NCI-H748 treated with DMSO at 0.1 percent for 48 hours (cell line): ENCODE measurements at regions not wholly inside any gene's neighbourhood (a gene's known extent, or its start where the extent isn't known, plus 50 kb on each side); places are given as distances from the start of the nearest gene placed in this dataset.
"Not testable (repeated sequence)": the region's sequence is repeated elsewhere in the genome, so short reads cannot be mapped to it uniquely, and the experiment has no call there.

Source experiments
- DNase-seq: peaks from one replicate; lab custom pipeline; 2025; lab: John Stamatoyannopoulos, UW

DNA sequence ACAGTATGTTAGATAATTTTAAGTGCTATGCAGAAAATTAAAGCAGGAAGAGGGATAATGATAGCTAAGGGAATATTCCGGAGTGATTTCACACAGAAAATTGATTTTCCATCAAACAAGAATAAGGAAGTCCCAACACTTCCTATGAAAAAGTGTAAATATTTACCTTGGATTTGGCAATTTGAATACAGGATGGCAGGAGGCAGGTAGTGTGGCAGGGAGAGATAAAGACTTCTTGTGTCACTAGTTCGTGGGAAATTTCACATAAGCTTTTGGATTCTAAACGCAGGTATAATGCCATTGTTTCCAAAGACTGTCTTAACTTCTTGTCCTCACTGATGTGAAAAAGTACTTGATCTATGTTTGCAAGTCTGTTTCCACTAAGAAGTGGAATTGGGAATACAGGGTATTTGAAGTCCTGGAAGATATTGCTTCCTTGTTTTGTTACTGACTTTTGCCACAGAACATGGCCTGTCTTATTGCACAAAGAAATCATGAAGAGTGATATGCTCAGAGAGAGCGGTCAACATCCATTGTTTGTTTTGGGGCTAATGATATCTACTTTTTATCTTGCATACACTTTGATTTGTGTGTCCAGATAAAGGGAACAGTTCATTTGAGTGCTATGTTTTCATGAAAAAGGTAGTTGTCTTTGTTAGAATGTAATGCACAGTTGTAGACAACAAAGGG lies 1216.1 kb upstream of the FAM98A start:
- DNase-seq = no peak

DNA sequence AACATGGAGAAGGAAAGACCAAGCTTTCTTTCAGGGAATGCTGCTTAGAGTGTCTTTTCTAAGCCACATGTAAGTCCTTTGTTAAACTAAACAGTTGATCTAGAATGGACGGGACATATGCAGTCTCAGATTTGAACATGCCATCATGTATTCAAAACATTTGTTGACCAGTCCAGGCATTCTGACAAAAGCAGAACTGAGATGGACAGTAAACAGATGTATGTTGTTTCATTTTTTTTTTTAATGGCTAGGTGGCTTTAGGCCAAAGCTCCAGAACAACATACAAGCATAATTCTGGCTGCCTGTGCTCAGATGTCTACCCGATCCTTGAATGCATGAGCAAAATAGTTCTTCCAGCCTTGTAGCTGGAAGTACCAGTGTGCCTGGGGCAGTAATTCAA lies 1211.4 kb upstream of the FAM98A start:
- DNase-seq = no peak

DNA sequence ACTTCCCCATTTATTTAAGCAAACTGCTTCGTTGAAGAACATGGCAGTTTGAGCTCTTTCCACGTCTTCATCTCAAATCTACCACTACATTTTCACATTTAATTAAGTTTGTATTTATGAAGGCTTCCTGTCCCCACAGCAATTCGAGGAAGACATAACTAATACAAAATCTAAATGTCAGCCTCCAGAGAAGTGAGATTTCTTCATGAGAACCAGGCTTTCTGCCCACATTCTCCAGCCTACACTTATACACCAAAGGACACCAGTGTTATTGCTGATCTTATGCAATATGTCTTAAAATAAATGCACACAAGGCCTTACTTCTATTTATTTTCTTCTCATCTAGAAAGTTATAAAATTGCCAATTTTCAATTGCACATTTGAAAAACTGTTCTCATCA lies 1209.3 kb upstream of the FAM98A start:
- DNase-seq = no peak

DNA sequence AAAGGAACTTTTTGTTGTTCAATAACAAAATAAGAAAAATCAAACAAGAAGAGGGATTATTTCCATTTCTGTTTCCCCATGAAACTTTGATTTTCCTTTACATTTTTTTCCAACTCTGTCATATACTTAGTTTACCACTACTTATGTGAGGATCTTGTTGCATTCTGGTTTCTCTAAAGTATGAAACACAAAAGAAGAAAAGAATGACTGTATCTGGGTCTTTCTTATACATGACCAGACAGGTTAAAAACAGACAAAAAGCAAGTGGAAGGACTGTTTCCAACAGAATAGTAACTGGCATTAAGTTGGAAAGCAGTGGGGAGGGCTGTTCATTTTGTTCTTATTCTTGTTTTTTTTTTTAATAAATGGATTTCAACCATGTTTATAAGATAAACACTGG lies 1207.8 kb upstream of the FAM98A start:
- no peak for DNase-seq

DNA sequence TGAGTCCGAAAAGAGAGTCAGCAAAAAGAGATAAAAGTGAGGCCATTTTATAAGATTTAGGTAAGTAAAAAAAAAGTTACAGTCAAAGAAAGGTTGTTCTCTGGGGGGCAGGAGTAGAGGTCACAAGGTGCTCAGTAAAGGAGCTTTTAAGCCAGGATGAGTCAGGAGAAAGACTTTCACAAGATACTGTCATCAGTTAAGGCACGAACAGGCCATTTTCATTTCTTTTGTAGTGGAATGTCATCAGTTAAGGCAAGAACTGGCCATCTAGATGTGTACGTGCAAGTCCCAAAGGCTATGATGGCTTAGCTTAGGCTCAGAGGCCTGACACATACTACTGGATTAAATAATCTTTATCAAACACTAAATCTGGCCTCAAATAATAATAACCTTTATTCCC lies 1207.3 kb upstream of the FAM98A start:
- DNase-seq = no peak

DNA sequence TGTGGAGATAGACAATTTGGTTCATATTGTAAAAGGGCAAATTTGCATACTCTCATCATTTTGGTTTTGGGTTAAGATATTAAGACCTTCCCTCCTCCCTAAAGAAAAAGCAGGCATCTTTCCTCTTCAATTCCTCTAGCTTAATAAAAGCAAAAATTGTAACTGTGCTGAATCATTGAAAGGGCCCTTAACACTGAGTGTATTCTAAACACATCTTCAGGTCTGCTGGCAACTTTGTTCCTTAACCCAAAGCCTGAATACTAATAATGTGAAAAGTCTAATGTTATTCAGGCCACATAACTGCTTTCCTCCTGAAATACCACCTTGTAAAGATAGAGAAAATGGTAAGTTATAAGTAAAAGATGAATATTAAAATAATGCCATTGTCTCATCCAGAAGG lies 1200.5 kb upstream of the FAM98A start:
- DNase-seq = no peak

DNA sequence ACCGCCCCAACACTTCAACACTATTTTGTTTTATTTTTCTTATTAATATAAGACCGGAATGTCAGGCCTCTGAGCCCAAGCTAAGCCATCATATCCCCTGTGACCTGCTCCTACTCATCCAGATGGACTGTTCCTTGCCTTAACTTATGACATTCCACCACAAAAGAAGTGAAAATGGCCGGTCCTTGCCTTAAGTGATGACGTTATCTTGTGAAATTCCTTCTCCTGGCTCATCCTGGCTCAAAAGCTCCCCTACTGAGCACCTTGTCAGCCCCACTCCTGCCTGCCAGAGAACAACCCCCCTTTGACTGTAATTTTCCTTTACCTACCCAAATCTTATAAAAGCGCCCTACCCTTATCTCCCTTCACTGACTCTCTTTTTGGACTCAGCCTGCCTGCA lies 1196.5 kb upstream of the FAM98A start:
- DNase-seq = not testable (repeated sequence)

DNA sequence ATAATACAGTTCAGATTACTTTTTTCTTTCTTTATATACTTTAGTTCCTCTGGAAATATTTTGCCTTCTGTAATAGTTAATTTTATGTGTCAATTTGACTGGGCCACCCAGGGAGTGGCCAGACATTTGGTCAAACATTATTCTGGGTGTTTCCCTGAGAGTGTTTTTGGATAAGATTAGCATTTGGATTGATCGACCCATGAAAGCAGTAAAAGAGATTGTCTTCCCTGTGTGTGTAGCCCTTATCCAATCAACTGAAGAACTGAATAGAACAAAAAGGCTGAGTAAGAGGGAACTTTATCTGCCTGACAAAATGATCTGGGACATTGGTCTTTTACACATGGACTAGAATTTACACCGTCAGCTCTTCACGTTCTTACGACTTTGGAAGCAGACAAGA lies 1190.1 kb upstream of the FAM98A start:
- DNase-seq = no peak

DNA sequence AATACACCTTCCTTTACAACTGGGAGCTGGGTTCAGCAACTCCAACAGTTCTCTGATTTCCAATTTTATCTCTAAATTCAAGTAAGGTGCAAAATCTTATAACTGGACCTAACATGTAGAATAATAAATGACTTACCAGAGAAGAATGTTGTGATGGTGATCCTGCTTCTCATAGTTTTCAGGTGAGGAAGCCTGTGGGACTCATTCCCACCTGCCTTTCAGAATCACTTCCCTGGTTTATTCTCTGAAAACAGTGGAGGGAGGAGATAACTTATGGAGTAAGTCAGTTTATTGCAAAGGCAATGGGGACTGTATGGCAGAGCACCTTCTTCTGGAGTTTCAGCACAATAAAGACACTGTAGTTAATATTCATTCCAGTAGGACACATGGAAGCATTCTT lies 1188.2 kb upstream of the FAM98A start:
- no peak for DNase-seq

DNA sequence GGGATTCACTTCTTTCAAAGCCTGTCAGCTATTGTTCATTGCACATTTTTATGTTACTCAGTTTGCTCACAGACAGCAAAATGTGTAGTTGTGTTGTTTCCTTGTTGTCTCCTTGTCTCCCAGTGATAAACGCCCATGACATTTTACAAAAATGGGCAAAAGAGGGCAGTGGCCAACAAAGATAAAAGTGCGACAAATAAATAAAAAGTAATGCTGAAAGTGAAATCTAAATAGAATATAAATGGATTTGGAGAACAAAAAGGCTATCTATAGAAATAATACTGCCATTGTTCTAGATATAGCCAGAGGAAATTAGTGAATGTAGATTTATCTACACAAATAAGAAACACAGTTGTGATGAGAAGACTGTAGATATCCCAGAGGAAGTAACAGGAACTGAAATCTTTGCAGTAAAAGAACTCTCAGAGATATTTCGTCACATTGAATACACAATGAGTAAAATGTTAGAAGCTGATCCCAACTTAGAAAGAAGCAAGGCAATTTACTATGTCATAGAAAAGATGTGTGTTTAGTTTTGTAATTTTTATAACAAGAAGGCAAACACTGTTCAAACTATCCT lies 1186.2 kb upstream of the FAM98A start:
- no peak for DNase-seq

DNA sequence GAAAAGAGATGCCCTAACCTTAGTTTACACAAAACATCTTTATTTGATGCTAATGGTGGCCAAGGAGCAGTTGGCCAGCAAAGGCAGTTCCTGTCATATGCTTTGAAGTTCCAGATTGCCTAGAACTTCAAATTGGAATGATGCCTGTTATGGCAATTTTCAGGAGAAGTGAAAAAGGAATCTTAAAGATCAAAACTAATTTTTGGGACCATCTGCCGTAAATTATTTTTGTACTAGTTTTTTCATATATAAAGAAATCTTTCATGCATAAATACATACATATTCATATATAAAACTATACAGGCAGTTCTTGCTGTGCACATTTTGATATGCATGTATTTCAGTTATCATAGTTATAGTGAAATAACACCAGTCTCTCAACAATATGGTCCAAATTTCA lies 1185.6 kb upstream of the FAM98A start:
- no peak for DNase-seq

DNA sequence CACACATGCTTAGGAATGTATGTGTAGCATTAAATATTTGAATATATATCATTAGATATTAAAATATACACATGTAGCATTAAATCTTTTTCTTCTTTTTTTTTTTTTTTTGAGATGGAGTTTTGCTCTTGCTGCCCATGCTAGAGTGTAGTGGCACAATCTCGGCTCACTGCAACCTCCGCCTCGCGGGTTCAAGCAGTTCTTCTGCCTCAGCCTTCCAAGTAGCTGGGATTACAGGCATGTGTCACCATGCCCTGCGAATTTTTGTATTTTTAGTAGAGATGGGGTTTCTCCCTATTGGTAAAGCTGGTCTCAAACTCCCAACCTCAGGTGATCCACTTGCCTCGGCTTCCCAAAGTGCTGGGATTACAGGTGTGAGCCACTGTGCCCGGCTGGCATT lies 1151.6 kb upstream of the FAM98A start:
- DNase-seq = not testable (repeated sequence)

DNA sequence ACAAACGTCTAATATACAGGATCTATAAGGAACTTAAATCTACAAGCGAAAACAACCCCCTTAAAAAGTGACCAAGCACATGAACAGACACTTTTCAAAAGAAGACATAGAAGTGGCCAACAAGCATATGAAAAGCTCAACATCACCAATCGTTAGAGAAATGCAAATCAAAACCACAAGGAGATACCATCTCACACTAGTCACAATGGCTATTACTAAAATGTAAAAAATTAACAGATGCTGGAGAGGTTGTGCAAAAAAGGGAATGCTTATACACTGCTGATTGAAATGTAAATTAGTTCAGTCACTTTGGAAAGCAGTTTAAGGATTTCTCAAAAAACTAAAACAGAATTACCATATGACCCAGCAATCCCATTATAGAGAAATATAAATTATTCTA lies 1148.5 kb upstream of the FAM98A start:
- no peak for DNase-seq

DNA sequence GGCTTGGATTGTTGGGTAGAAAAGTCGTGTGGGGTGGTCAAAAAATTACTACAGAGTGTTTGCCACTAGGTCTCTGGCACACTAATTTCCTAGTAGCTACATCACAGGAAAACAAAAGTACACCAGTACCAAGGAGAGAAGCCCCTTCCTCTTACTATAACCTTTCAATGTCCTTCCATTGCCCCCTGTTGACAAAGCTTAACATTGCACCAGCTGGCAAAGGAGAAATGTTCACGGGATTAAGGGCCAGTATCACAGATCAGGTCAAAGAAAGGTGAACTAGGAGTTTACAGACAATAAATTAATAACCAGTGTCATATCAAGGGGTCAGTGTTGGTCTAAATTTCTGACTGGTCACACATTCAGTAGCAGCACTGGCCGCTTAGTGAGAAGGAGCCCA lies 1139.6 kb upstream of the FAM98A start:
- DNase-seq = no peak

DNA sequence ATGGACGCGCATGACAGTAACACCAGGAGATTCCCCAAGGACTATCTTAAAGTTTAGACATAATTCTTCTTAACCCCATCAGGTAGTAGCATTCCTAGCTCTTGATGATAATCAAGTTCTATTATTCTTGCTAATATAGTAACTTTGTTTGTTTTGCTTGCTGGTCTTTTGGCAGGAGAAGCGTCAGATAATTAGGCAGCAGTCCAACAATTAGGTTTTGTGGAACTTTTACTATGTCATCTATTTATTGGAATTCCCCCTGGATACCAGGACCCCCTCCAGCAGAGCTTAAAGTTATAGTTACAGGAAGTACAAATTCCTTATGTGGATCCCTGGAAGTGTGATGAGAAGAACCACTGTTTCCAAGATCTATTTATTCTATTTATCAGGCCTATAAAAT lies 1138.0 kb upstream of the FAM98A start:
- no peak for DNase-seq

DNA sequence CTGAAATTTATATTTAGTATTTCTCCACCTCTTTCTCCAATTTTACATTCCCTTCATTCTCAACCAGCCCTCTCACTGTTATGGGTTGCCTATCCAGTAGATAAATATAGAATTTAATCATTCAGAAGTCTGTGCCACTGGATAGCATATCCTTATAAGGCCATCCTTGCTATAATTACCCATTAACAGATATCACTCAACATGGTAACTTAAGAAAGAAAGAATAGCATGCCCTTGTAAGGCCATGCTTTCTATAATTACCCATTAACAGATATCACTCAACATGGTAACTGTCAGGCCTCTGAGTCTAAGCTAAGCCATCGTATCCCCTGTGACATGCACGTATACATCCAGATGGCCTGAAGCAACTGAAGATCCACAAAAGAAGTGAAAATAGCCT lies 1137.4 kb upstream of the FAM98A start:
- no peak for DNase-seq

DNA sequence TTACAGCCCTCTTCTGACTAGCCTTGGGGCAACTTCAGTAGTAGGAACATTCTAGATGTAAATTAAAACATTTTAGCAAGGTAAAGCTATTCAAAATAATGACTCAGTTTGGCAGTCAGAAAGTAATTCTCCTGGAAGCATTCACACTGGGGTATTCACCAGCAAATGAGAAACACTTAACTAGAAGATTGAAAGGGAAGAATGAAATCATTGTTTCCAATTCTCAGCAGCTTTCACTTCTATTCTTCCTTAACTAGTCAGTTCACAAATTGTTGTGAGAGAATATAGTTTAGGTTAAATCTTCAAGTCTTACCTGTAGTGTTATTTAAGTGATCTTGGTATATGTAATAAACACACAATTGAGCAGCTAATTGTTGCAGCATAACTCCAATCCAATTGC lies 1135.6 kb upstream of the FAM98A start:
- DNase-seq = no peak

DNA sequence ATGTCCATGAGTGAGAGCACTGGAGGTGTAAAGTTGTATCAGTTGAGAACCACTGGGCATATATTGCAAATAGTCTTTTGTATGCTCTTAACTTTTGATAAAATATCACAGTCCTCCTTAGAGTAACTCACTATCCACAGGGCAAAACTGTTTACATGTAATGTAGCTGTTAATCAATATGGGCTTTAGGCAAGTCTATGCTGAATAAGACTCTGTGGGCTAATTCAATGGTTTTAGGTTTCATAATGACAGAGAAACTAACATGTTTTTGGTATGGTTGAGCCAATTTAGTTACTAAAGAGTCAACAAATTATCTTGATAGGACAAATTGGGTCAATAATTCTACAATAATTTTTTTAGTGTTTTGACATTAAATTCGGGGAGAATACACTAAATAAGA lies 1134.9 kb upstream of the FAM98A start:
- no peak for DNase-seq

DNA sequence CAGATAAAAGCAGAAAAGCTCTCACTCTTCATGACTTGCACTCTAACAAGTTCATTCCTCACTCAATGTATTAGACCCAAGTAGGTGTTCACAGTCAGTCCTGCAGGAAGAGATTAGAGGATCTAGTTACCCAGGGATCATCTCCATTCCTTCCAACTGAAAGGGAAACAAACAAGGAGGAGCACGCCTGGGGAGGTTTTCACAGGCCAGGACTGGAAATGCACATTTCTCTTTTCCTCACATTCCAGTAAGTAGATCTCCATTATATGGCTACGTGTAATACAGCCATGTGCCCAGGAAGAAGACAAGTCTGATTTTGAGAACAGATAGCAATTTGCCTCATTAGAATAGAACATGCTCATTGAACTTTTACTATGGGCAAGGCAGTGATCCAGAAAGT lies 1132.2 kb upstream of the FAM98A start:
- no peak for DNase-seq

DNA sequence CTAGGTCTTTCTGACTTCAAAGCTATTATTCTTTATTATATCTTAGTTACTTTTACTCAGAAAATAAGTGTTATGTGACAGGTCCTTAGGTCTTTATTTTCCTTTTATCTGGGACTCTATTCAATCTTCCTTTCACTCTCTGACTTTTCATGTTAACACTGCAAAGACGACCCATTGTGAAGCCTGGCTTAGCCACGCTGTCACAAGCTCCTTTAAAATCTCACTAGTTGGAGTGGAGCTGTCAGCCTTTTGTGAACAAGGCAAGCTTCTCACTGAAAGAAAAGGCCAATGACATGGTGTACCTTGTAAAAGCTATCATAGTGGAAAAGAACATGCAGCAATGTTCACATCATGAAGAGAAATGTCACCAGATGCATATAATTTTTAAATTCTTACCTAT lies 1130.7 kb upstream of the FAM98A start:
- DNase-seq = no peak

DNA sequence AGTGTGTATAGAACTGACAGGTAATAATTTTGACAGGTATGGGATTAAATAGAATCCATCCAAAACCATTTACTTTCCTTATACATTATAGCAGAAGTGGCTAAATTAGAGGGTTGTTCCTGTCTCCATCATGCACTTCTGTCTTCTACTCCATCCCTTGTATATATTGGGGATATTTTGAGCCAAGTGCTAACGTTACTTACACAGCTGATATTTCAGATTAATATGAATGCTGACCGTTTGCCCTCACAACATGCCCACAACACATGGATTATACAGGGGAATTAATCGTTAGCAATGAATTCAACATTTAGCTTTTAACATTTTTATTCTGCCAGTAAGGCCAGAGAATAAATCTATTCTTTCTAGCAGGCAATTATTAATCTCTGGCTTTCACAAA lies 1125.0 kb upstream of the FAM98A start:
- DNase-seq = no peak

DNA sequence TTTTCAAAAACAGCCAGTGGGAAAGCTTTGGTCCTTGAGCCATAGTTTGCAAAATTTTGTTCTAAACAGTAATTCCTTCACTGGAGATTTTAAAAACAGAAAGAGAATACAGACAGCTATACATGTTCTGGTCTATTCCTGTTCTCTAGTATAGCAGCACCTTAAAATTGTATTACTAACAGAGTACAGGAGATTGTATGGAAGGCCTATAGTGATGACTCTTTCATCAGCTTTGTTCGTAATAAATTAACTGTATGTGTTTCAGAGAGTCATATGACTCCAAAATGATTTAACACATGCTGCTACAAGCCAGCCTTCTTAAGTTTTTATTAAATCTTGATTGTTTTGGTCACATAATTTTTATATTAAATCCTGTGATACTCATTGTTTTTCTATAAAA lies 1124.6 kb upstream of the FAM98A start:
- DNase-seq = no peak

DNA sequence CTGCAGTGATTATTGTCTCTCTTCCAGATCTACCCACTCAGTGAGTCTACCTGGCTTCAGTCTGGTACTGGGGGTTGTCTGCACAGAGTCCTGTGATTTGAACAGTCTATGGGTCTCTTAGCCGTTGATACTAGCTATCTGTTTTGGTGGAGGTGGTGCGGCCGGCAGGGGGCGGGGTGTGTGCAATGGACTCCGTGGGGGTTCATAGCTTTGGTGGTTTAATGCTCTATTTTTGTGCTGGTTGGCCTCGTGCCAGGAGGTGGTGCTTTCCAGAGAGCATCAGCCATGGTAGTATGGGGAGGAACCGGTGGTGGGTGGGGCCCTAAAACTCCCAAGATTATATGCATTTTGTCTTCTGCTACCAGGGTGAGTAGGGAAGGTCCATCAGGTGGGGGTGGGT lies 1120.1 kb upstream of the FAM98A start:
- DNase-seq = no peak

DNA sequence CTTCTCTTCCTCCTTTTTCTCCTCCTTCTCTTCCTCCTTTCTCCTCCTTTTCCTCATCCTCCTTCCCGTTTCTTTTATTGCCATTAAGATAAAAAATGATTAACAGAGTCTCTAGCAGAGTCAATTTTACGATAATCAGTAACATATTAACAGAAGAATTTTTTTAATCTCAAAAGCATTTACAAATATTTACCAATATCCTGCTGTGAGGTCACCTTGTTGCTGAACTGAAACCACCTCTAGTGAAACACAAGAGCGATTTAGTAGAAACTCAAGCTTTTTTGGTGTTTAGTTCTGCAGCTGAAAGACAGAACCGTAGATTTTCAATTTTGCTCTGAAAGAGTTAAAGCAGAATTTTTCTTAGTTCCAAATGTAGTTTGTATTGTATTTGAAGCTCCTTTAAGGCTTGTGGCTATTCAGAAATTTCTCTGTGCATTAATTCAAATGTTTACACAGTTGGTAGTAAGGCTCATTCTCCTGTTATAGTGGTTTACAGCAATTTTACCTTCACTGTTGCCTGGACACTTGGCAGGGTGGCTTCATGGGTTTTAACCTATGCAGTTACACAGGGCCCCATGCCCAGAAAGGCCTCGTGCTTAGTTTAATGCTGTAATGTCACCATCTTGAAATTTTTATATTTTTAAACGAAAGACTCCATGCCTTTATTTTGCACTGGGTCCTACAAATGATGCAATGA lies 1106.6 kb upstream of the FAM98A start:
- DNase-seq = no peak
